ENCODE measurements at regions not wholly inside any gene's neighbourhood (a gene's known extent, or its start where the extent isn't known, plus 50 kb on each side); places are given as distances from the start of the nearest gene placed in this dataset.
"Not testable (repeated sequence)": the region's sequence is repeated elsewhere in the genome, so short reads cannot be mapped to it uniquely, and the experiment has no call there.

DNA sequence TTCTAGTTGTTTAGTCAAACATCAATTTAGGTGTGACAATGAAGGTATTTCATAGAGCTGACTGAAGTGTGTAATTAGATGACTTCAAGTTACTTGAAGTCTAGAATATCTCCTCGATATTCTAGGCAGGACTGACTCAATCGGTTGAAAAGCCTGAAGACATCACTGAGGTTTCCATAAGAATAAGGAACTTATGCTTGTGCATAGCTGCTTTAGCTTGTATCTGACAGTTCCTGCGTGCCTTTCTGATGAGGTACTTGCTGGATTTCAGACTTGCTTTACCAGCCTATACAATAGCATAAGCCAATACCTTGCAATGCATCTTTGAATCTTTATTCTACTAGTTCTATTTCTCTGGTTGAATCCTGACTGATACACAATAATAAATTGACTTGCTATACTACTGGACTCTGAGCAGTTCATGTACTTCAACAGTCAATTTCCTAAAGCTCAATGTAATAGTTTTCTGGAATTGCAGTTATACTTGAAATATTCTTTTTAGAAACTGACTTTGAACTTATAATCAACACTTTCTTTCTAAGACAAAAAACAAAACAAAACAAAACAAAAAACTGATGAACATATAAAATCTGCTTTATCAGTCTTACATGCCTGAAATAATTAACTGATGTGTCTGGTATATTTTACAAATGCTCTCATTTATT, 1534.8 kb downstream of the SLITRK5 start:
- no peaks in the 10 kb centered on the region for H3K4me1 ChIP-seq
- TF ChIP-seq, protein P1, sequence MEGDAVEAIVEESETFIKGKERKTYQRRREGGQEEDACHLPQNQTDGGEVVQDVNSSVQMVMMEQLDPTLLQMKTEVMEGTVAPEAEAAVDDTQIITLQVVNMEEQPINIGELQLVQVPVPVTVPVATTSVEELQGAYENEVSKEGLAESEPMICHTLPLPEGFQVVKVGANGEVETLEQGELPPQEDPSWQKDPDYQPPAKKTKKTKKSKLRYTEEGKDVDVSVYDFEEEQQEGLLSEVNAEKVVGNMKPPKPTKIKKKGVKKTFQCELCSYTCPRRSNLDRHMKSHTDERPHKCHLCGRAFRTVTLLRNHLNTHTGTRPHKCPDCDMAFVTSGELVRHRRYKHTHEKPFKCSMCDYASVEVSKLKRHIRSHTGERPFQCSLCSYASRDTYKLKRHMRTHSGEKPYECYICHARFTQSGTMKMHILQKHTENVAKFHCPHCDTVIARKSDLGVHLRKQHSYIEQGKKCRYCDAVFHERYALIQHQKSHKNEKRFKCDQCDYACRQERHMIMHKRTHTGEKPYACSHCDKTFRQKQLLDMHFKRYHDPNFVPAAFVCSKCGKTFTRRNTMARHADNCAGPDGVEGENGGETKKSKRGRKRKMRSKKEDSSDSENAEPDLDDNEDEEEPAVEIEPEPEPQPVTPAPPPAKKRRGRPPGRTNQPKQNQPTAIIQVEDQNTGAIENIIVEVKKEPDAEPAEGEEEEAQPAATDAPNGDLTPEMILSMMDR (IDR thresholded peaks at IDR 0.05) = no peak
- no peak overlapping the region for H3K9ac ChIP-seq
- H3K4me2 ChIP-seq (ENCODE audit: low read length) = no peak overlapping the region
- H3K79me2 ChIP-seq = no peaks in the 10 kb centered on the region
- no peak overlapping the region for H3K27ac ChIP-seq
- no peaks in the 10 kb centered on the region for H3K9me3 ChIP-seq (ENCODE audit: control insufficient read depth, low read length)
- no peak overlapping the region for H2AFZ ChIP-seq
- H3K36me3 ChIP-seq (ENCODE audit: control insufficient read depth, insufficient read depth, low read length) = no peaks in the 10 kb centered on the region
- H3K4me3 ChIP-seq (ENCODE audit: low read depth, low read length) = no peak overlapping the region
- H3K27me3 ChIP-seq (ENCODE audit: control insufficient read depth, insufficient read depth, low read length) = no peaks in the 10 kb centered on the region

DNA sequence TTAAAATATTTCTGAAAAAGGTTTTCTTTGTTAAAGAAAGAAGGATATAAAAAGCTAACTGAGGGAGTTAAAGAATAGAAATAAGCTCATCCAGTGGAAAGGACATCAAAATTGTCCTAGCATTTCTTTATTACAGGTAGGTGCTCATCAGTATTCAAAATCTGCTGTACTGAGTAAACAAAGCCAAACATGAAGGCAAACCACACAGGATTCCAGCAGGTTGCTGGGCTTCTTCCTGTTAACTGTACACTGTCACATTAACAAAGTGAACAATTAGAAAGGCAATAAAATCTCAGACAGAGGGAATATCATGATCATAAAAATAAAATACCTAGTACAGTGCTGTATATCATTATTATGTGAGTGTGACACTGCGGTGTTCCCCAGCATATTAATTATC, 1541.0 kb downstream of the SLITRK5 start:
- no peak overlapping the region for H3K4me2 ChIP-seq (ENCODE audit: low read length)

DNA sequence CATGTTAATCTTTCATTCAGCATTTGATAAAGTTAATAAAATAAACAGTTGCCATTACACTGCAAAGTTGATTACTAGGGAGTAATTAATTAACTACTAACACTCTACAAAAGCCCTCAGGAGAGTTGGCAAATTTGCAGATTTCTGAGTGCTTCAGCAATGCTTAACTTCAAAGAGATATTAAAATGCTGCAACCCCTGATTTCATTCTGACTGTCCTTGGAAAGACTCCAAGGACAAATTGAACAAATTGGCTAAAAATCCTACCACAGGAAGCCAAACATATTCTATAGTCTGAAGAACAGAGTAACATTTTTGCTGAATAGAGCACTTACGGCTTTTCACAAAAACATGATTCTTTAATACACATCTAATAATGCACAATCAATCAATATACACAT, 1543.0 kb downstream of the SLITRK5 start:
- Histone ChIP-seq H3K4me2 (ENCODE audit: low read length) (no peak overlapping the region), H3K27ac (no peak overlapping the region), H3K4me1 (no peaks in the 10 kb centered on the region), H3K27me3 (ENCODE audit: control insufficient read depth, insufficient read depth, low read length) (no peaks in the 10 kb centered on the region), H3K4me3 (ENCODE audit: low read depth, low read length) (no peak overlapping the region), H2AFZ (no peak overlapping the region), H3K79me2 (no peaks in the 10 kb centered on the region), H3K9ac (no peak overlapping the region), H3K9me3 (ENCODE audit: control insufficient read depth, low read length) (no peaks in the 10 kb centered on the region), H3K36me3 (ENCODE audit: control insufficient read depth, insufficient read depth, low read length) (no peaks in the 10 kb centered on the region)
- TF ChIP-seq, protein P1 (IDR thresholded peaks at IDR 0.05) = no peak

More for the DNA sequence above, 1541.0 kb downstream of the SLITRK5 start:
- Histone ChIP-seq H3K27me3 (ENCODE audit: control insufficient read depth, insufficient read depth, low read length) (no peaks in the 10 kb centered on the region), H3K9ac (no peak overlapping the region), H3K4me3 (ENCODE audit: low read depth, low read length) (no peak overlapping the region), H3K9me3 (ENCODE audit: control insufficient read depth, low read length) (no peaks in the 10 kb centered on the region), H3K4me1 (no peaks in the 10 kb centered on the region), H3K36me3 (ENCODE audit: control insufficient read depth, insufficient read depth, low read length) (no peaks in the 10 kb centered on the region), H2AFZ (no peak overlapping the region), H3K27ac (no peak overlapping the region), H3K79me2 (no peaks in the 10 kb centered on the region)
- TF ChIP-seq, protein P1 (IDR thresholded peaks at IDR 0.05) = no peak

DNA sequence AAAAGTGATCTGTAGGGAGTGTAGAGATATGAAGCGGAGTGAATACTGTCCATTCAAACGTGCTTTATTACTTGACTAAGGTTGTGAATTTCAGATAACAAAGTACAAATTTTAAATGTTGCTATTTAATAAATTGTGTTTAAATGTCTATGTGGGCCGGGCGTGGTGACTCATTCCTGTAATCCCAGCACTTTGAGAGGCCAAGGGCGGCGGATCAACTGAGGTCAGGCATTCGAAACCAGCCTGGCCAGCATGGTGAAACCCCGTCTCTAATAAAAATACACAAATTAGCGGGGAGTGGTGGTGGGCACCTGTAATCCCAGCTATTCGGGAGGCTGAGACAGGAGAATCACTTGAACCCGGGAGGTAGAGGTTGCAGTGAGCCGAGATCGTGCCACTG, 1544.1 kb downstream of the SLITRK5 start:
- not testable (repeated sequence) for H3K4me1 ChIP-seq; H3K9ac ChIP-seq; H3K4me2 ChIP-seq (ENCODE audit: low read length); H3K36me3 ChIP-seq (ENCODE audit: control insufficient read depth, insufficient read depth, low read length); H2AFZ ChIP-seq; H3K27me3 ChIP-seq (ENCODE audit: control insufficient read depth, insufficient read depth, low read length); H3K27ac ChIP-seq; H3K4me3 ChIP-seq (ENCODE audit: low read depth, low read length); H3K79me2 ChIP-seq; H3K9me3 ChIP-seq (ENCODE audit: control insufficient read depth, low read length)

DNA sequence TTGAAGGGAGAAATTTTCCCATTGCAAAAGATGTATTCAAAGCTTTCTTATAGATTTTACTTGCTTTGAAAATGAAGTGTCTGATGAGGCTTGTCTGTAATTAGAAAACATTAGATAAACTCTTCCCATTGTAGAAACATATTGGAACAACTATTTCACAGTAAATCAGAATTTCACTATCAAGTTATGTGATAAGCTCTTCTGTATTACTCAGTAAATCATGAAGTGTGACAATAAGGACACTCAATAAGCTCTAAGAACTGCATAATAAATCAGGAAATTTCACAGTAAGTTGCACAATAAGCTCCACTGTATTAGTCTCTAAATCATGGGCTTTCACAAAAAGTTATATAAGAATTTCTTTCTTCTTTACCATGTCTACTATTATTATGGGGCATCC, 1546.6 kb downstream of the SLITRK5 start:
- TF ChIP-seq, protein P1 (IDR thresholded peaks at IDR 0.05) = no peak
- Histone ChIP-seq H3K9me3 (ENCODE audit: control insufficient read depth, low read length) (peaks cover 3% of the 10 kb centered on the region), H3K4me1 (no peaks in the 10 kb centered on the region), H3K27me3 (ENCODE audit: control insufficient read depth, insufficient read depth, low read length) (no peaks in the 10 kb centered on the region), H3K27ac (no peak overlapping the region), H3K9ac (no peak overlapping the region), H3K4me2 (ENCODE audit: low read length) (no peak overlapping the region), H3K4me3 (ENCODE audit: low read depth, low read length) (no peak overlapping the region), H3K79me2 (no peaks in the 10 kb centered on the region), H3K36me3 (ENCODE audit: control insufficient read depth, insufficient read depth, low read length) (no peaks in the 10 kb centered on the region), H2AFZ (no peak overlapping the region)

Measured in parathyroid adenoma (tissue), 2 donors.